Right lobe of liver (tissue), 4 donors: ENCODE measurements at regions not wholly inside any gene's neighbourhood (a gene's known extent, or its start where the extent isn't known, plus 50 kb on each side); places are given as distances from the start of the nearest gene placed in this dataset.

Experiments used
- CTCF ChIP-seq, 4 donors: fragments of 200-600 bp in 3 of 4; fragments of 450-650 bp in 1 of 4; IDR thresholded peaks; one replicate each; pipeline versions ENCODE4 v1.5.1 to v1.8.0; 2016 to 2022; ENCODE audit warnings: antibody characterized with exemption in 4 of 4, mild to moderate bottlenecking in 2 of 4
- POLR2A ChIP-seq: fragments of 450-650 bp; IDR thresholded peaks from one replicate; pipeline ENCODE4 v1.6.1; 2017; ENCODE audit warnings: antibody characterized with exemption, mild to moderate bottlenecking
- donor health status: DM: no; HTN: no; CAD: no.
- donor health status: DM: no; HTN: no; CAD: no.
- donor health status: DM: no; HTN: yes; CAD: no.

- no peak for TF ChIP-seq CTCF (IDR thresholded peaks at IDR 0.05)
- TF ChIP-seq POLR2A, result no peak
Observed at GRCh38 chr5:125560476-125561225, 814.2 kb upstream of the ZNF608 start.
